Activated CD4-positive, CD25-positive, alpha-beta regulatory T cell treated with anti-CD3 and anti-CD28 coated beads, Interleukin-2, amount 50 U/mL, for 72 hours (primary cell): ENCODE measurements at regions not wholly inside any gene's neighbourhood (a gene's known extent, or its start where the extent isn't known, plus 50 kb on each side); places are given as distances from the start of the nearest gene placed in this dataset.
"Not testable (repeated sequence)": the region's sequence is repeated elsewhere in the genome, so short reads cannot be mapped to it uniquely, and the experiment has no call there.

Source experiments
- DNase-seq: peaks from one replicate; pipeline ENCODE4 v3.0.0; 2021

DNA sequence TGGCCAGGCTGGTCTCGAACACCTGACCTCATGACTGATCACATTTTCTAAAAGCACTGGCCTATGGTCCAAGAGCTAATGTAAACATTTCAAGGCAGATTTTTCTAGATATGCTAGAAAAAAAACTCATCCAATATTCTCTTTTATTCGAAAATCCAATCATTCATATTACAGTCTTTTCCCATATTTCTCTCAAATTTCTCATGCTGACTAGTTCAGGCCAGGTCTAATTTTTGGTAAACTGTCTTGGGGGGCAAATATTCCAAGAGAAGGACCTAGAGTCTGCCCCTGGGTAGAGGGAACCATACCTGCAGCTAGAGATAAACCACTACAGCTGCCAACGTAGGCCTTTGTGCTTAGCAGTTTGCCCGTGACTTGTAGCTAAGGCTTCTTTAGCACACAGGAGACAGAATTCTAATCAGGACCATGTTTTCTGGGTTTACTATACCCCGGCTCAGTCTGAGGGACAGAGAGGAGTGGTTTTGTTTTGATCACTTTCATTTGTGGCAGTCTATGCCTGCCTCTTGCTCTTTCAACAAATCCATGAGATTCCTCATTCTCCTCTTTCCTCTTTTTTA lies 71.8 kb upstream of the CITED2 start:
- no peak for DNase-seq

DNA sequence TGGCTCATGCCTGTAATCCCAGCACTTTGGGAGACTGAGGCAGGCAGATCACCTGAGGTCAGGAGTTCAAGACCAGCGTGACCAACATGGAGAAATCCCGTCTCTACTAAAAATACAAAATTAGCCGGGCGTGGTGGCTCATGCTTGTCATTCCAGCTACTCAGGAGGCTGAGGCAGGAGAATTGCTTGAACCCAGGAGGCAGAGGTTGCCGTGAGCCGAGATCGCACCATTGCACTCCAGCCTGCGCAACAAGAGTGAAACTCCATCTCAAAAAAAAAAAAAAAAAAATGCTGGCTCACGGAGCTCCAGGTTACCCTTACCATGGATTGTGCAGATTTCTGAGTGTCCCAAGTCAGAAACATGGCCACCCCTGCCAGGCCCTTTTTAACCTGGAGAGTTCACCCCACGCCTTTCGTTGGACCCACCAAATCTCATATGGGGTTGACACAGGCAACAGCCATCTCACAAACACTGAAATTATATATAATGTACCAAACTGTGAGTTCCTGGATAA lies 69.9 kb upstream of the CITED2 start:
- DNase-seq = not testable (repeated sequence)

DNA sequence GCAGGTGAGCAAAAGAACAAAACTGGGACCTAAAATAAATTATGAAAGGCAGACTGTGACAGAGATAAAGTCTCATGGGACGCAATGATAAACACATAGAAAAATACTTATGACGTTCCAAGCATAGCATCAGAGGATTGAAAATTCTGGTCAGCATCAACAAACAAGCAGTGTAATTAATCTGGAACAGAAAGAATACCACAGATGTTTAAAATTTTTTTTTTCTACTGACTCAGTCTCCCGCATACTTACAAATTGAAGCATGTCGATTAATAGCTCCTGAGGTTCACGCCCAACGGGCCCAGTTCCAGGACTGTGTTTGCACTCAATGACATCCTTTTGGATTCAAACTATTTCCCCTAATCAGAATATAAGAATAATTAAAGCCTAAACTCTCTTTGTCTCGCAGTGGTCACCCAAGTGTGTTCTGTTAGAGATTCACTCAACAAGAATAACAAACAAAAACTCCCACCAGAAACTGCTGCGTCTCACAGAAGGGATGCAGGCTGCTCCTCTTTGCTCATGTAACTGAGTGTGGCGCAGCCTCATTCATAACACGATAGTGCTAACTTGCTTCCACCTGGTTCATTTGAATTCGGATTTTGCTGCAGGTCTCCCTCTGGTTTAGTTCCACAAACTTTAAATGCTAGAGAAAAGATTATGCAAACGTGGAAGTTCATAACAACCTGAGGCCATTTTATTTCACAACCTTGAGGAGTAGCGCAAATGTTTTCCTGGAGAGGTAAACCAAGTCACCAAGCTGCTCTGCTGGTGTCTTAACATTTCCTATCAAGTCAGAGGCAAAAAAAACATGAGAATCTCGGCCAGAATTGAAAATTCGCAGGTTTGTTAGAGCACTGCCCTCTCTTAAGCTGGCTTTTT lies 69.0 kb upstream of the CITED2 start:
- DNase-seq = no peak

DNA sequence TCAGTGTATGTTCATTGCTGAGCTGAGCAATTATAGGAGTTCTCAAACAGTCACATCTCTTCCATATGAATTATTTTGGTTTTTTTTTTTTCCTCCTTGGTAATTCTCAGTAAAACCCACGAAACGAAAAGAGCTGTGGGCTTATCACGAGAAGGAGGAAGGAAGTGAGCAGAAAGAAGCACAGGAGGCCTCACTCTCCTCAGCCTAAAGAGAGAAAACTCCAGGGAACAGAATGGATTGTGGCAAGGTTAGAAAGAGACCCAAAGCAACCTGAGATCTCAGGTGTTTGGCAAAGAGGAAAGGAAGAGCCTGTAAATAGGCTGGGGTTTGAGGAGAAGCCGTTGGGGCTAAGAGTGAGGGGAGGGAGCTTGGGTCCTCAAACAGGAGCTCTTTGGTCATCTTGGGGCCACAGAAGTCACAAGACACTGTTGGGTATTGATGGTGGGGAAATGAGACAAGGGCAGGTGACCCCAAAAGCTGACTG lies 67.8 kb upstream of the CITED2 start:
- DNase-seq = no peak

DNA sequence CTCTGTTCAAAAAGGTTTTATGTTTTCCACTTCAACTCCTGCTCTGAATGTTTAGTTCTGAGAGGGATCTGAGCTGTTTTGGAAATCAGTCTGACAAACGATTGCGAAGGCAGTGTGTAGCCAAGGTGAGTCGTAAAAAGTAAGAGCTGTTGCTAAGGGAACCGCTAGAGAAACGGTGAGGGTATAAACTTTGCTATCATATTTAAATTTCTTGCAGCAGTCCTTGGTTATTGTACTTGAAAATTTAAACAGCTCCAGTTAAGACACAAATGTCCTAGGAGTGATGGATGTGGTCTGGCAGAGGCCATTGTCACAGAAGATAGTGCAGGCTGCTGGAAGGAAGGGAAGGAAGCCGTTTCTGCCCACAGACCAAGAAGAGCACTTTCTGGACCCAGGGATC lies 64.9 kb upstream of the CITED2 start:
- DNase-seq = no peak

DNA sequence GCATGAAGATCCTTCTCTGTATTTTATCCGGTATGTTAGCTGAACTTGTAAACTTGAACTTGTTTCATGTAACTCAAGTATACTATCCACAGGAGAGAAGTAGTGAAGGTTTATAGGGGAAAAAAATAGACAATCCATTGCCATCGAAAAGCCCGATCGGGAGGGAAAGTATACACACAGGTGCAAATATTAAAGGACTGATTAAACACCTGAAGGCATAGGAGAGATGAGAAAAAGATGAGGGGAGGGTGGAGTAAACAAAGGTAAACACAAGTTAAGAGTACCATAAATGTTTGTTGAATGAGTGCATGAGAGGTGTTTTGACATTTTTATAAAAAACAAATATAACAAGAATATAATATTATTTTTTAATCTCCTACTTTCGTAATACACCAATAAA lies 64.3 kb upstream of the CITED2 start:
- no peak for DNase-seq

DNA sequence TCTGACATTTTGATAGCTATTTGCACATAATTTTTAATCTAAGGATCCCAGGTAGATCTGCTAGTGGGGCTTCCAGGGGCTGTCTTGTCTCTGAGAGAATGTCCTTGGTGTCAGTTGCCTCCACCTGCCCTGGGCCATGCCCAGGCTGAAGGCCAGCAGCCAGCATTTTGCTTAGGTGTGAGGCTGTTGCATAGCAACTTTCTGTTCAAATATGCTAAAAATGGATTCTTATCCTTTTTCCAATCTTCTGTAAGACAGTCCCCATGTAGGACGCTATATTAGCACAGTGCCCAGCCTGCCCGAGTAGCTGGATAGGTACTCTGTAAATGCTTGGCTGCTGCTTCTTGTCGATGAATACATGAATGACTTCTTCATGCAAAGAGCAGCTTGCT lies 62.5 kb upstream of the CITED2 start:
- no peak for DNase-seq

DNA sequence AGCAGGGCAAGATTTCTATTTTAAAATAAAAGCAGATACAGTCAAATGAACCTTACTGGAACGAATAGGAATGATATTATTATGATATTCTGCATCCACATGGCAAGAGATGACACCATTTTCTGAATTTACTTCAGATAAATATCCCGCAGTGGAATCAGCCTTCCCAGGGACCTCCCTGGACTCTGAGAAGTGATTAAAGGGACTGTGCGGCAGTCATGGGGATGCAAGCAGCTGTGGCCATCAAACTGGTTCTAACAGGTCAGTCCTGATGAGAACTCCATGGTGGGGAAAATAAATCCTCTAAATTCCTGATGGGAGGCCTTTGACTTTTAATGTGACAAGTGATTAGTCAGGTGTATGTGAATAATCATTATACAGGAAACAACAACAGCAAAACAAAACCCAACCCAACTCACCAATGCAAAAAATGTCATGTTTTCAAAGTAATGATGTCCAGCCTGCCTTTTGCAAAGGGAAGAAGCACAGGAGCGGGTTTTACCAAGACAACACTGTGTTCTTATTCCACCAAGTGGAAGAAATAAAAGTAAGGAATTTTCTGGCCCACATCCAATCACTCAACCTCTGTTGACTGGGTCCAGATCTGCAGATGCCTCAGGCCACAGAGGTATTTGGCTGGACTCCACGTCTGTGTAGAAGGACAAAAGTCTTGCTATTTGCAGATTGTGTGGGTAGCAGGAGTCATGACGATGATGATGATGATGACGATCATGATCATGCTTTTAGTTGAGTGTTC lies 61.9 kb upstream of the CITED2 start:
- no peak for DNase-seq

DNA sequence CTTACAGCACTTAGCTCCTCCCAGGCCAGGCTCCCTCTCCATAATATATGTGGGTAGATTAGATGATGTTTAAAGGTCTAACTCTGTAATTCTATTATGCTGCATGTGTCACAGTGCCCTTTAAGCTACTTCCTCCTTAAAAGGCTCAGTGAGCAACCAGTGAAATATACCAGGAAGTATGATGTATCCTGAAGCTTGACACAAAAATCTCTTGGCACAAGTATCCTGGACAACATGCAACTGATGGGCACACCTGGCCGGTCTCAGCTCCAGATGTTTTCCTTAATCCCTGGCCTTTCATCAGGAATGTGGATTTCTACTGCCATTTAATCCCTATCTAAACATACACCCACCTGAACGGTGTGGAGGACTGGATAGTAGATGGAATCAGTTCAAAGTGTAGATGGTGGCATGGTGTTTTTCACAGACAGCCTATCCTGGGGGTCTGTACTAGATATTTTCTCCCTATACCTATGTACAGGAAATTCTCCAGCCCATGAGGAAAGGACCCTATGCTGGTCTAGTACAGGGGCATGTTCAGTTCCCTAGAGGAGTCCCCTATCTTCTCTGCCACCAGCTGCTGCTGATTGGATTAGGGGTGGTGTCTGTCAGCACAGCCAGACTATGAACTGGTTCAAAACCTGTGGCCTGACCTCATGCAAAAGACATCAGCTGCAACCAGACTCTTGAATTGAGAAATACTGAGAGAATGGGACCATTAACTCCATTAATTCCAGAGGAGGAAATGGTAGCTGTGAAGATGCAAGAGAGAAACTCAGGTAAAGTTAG lies 59.4 kb upstream of the CITED2 start:
- DNase-seq = no peak

DNA sequence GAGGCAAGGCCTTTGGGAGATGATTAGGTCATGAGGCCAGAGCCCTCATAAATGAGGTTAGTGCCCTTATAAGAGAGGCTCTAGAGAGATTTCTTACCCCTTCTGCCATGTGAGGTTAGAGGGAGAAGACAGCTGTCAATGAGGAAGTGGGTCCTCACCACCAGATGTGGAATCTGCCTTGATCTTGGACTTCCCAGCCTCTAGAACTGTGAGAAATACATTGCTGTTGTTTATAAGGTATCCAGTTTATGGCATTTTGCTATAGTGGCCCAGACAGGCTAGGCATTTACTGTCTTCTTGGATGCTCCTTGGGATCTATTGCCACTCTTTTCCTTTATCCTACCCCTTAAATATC lies 57.1 kb upstream of the CITED2 start:
- DNase-seq = no peak

DNA sequence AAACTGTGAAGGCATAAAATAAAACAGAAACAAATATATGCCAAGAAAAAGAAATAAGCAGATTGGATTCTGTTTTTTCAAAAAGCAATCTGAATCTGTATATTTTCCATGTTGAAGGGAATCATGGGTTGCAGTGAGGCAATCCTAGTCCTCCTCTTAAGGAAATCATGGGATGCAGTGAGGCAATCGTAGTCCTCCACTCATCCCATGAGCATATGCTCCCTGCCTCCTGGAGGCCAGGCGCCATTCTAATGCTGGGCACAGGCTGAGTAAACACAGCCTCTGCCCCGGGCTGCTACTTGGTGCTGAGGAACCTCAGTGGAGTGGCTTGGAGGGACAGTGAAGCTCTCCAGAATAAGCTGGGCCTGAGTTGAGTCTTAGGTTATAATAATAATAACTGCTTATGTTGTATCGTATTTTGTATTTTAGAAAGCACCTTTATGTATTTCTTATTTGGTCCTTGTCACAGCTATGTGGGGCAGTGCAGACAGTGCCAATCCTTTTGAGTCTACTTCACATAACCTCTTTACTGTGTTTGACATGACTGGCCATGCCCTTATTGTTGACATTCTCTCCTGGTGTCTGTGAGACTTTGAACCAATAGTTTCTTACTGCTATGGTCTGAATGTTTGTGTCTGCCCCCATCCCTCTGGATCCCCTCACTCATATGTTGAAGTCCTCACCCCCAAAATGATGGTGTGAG lies 56.6 kb upstream of the CITED2 start:
- DNase-seq = no peak

DNA sequence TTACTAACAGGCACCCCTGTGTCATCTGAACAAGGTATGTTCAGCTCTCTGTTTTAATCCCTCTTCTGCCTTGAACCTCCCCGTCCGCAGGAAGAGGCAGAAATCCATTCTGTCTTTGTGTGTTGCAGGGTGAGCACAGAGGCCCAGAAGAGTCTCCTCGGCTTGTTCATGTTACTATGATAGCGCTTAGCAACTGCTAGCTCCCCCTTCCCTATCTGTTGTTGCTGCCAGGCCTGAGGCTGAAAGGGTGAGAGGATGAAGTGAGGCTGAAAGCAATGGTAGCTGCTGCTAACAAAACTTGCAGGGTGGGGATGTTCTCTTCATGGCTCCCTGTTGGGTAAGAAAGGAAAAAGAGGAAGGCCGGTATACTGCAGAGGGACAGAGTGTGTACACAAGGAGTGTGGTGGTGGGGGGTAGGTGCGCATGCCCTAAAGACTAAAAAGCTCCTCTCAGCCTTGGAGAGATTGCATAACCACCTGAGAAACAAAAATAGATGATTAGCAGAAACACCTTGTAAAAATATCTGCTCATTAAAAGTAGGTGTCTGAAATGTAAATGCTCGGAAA lies 55.2 kb upstream of the CITED2 start:
- no peak for DNase-seq

DNA sequence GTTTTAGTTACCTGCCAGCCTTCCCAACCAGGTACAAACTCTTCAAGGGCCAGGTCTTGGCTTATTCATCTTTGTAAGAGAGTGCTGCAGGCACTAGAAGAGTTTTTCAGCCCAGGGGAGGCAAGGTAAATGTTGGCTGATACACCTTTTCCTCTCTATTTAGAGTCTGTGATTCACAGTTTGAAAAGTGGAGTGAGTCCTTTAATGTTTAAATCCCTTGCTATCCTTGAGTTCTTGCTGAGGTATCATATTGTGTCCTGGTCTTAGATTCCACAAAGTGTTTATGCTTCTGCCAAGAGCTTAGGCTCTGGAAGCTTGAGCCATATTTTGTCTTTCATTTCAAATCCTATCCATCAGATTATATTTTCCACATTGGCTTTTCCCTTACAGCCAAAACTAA lies 52.8 kb upstream of the CITED2 start:
- DNase-seq = no peak

DNA sequence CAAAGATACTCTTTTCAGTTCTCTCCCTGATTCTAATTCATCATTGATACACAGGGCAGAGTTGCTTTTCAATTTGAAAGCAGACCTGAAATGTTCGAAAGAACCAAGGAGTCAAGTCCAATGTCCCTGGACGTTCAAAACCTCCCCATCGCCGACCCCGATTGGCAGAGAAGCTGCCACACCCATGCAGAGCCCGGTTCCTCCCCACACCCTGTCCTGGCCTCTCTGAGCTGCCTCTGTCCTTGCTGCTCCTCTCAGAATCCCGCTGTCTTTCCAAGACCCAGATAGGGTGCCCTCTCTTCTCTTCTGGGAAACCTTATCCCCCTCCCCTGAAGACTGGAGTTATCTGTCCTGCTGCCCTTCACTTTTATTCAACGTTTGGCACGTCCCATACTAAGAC lies 52.3 kb upstream of the CITED2 start:
- no peak for DNase-seq

DNA sequence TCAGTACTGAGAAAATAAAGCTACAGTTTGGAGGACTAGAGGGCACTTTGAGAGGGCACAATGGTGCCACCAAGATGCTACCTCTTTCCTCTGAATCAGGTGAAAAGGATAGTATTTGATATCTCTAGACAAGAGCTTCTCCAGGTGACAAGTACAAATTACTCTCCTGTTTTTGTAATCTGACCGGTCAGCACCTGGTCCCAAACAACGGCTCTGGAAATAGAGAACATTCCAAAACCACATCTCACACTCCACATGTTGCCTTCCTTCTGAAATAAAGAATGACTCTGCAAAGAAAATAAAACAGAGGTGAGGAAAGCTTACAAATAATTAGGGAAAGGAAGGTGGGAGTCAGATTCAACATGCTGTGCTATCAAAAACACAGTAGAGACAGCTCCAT lies 51.3 kb upstream of the CITED2 start:
- no peak for DNase-seq

DNA sequence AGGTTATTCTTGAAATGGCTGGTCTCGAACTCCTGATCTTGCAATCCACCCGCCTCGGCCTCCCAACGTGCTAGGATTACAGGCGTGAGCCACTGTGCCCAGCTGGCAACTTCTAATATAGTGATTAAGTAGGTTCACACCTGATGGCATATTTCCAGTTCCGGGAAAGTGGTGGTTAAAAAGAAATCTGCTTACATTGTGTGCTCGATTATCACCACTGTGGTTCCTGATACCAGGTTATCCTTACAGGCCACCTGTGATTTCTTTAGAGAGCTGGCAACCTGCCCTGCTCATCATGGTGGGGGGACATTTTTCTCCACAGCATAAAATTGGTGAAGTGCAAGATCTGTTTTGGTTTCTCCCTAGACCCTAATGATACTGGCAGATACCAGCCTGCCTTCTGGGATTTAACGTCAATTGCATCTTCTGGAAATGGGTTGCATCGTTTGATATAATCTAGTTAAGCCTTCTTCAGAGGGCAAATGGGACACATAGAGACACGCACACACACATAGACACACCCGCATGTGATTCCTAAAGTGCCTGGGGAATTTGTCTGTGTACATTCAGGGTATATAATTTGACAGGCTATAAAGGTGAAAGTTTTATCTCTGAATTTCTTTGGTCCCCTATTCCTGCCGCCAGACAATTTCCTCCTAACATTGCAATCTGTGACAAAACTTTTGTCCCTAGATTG lies 49.7 kb upstream of the CITED2 start:
- no peak for DNase-seq
